Neural cell (in vitro differentiated cells): ENCODE measurements at regions not wholly inside any gene's neighbourhood (a gene's known extent, or its start where the extent isn't known, plus 50 kb on each side); places are given as distances from the start of the nearest gene placed in this dataset.

ENCODE experiments used
- CTCF ChIP-seq: fragments of 450-650 bp; IDR thresholded peaks from 2 replicates; pipeline ENCODE4 v1.5.1; 2014; ENCODE audit warnings: antibody characterized with exemption, mild to moderate bottlenecking, moderate library complexity; ENCODE audit not compliant: poor library complexity, severe bottlenecking
- MXI1 ChIP-seq: fragments of 450-650 bp; conservative IDR thresholded peaks from 2 replicates; pipeline ENCODE4 v1.6.1; 2014; ENCODE audit warnings: antibody characterized with exemption, mild to moderate bottlenecking; ENCODE audit not compliant: poor library complexity, severe bottlenecking
- POLR2AphosphoS5 ChIP-seq: IDR thresholded peaks from 2 replicates; pipeline ENCODE4 v1.6.1; 2012
- RAD21 ChIP-seq: fragments of 450-650 bp; conservative IDR thresholded peaks from 2 replicates; pipeline ENCODE4 v1.6.1; 2014; ENCODE audit warnings: antibody characterized with exemption, mild to moderate bottlenecking, moderate library complexity
- REST ChIP-seq: IDR thresholded peaks from 2 replicates; pipeline ENCODE4 v1.6.1; 2012; ENCODE audit warnings: borderline replicate concordance
- TAF1 ChIP-seq: IDR thresholded peaks from 2 replicates; pipeline ENCODE4 v1.6.1; 2012; ENCODE audit warnings: low read depth

- TF ChIP-seq RAD21: no peak
- TF ChIP-seq CTCF: no peak
- no peak for TF ChIP-seq REST
- no peak for TF ChIP-seq TAF1
- TF ChIP-seq POLR2AphosphoS5: no peak
- TF ChIP-seq MXI1: no peak
Observed at GRCh38 chr2:188022389-188022788, 269.3 kb upstream of the GULP1 start.
